ENCODE measurements at regions not wholly inside any gene's neighbourhood (a gene's known extent, or its start where the extent isn't known, plus 50 kb on each side); places are given as distances from the start of the nearest gene placed in this dataset.

- Histone ChIP-seq H3K79me2 (ENCODE audit: control insufficient read depth, insufficient read depth, low read length) (no peaks in the 10 kb centered on the region), H2AFZ (ENCODE audit: low read depth, low read length) (no peak overlapping the region), H3K27ac (ENCODE audit: insufficient read depth, low read depth, low read length) (no peak overlapping the region), H3K9ac (replicated peaks; ENCODE audit: extremely low read depth, insufficient read depth, low read length) (no peak overlapping the region), H3K27me3 (ENCODE audit: control insufficient read depth in 2 of 2, insufficient read depth in 2 of 2, low read length in 2 of 2) (no peaks in the 10 kb centered on the region), H3K9me1 (replicated peaks; ENCODE audit: control insufficient read depth, extremely low read depth, insufficient read depth, low read length) (no peaks in the 10 kb centered on the region), H3K4me3 (replicated peaks in 1 of 3; ENCODE audit: insufficient read depth in 1 of 3, low read depth in 1 of 3, low read length in 3 of 3) (no peak overlapping the region), H3K4me1 (ENCODE audit: control insufficient read depth, extremely low read depth, insufficient read depth, low read length) (peaks cover 9% of the 10 kb centered on the region), H4K20me1 (replicated peaks; ENCODE audit: control insufficient read depth, extremely low read depth, insufficient read depth, low read length) (no peaks in the 10 kb centered on the region), H3K4me2 (ENCODE audit: insufficient read depth, low read length) (no peak overlapping the region), H3K36me3 (ENCODE audit: control insufficient read depth in 2 of 2, extremely low read depth in 1 of 2, insufficient read depth in 2 of 2, low read length in 2 of 2) (no peaks in the 10 kb centered on the region), H3K9me3 (replicated peaks; ENCODE audit: control insufficient read depth, insufficient read depth, low read length) (no peaks in the 10 kb centered on the region)
- DNase-seq (ENCODE audit: low read depth, low spot score), result no peak
- intact Hi-C loops (cut with micrococcal nuclease), result no loop called here
- dilution Hi-C loops (cut with MboI; ENCODE audit: extremely low pct_ligation_motif_present, low sequenced_read_pairs), result no loop called here
- ChIA-PET CTCF (no interaction called here), POLR2A (no interaction called here)
- BruUV-seq (replicated peaks), result no TSS peak
- TF ChIP-seq CTCF (IDR thresholded peaks at IDR 0.05; ENCODE audit: extremely low read depth in 1 of 2, insufficient read depth in 1 of 2, low read depth in 1 of 2, low read length in 2 of 2), result no peak
- no peak for TF ChIP-seq MAX (IDR thresholded peaks at IDR 0.05; ENCODE audit: insufficient read depth, insufficient read length)
- TF ChIP-seq FOS (IDR thresholded peaks at IDR 0.05; ENCODE audit: borderline replicate concordance, insufficient read depth, low read length), result no peak
- no peak for FAIRE-seq
These were observed 328.7 kb downstream of the ARL4A start for GRCh38 chr7:13016036-13016581.

GRCh38 chr7:13016592-13017332 lies 329.3 kb downstream of the ARL4A start:
- DNase-seq (ENCODE audit: low read depth, low spot score), result no peak
- POLR2A ChIA-PET, result no interaction called here
- Histone ChIP-seq H3K27ac (ENCODE audit: insufficient read depth, low read depth, low read length) (no peak overlapping the region), H3K36me3 (ENCODE audit: control insufficient read depth in 2 of 2, extremely low read depth in 1 of 2, insufficient read depth in 2 of 2, low read length in 2 of 2) (no peaks in the 10 kb centered on the region), H3K79me2 (ENCODE audit: control insufficient read depth, insufficient read depth, low read length) (no peaks in the 10 kb centered on the region), H3K9me1 (replicated peaks; ENCODE audit: control insufficient read depth, extremely low read depth, insufficient read depth, low read length) (no peaks in the 10 kb centered on the region), H3K4me1 (ENCODE audit: control insufficient read depth, extremely low read depth, insufficient read depth, low read length) (peaks cover 9% of the 10 kb centered on the region), H3K4me3 (replicated peaks in 1 of 3; ENCODE audit: insufficient read depth in 1 of 3, low read depth in 1 of 3, low read length in 3 of 3) (no peak overlapping the region), H3K4me2 (ENCODE audit: insufficient read depth, low read length) (no peak overlapping the region), H3K9ac (replicated peaks; ENCODE audit: extremely low read depth, insufficient read depth, low read length) (no peak overlapping the region), H3K27me3 (ENCODE audit: control insufficient read depth in 2 of 2, insufficient read depth in 2 of 2, low read length in 2 of 2) (no peaks in the 10 kb centered on the region), H3K9me3 (replicated peaks; ENCODE audit: control insufficient read depth, insufficient read depth, low read length) (no peaks in the 10 kb centered on the region), H4K20me1 (replicated peaks; ENCODE audit: control insufficient read depth, extremely low read depth, insufficient read depth, low read length) (no peaks in the 10 kb centered on the region), H2AFZ (ENCODE audit: low read depth, low read length) (no peak overlapping the region)
- dilution Hi-C loops (cut with MboI; ENCODE audit: extremely low pct_ligation_motif_present, low sequenced_read_pairs) (no loop called here), intact Hi-C loops (cut with micrococcal nuclease) (no loop called here)
- no TSS peak for BruUV-seq (replicated peaks)
- CTCF ChIA-PET, result interaction anchor here (2.1 kb wide), 1 partner anchor 330 kb away, joined by 9 read pairs; the partner anchor contains the start of gene ARL4A
- TF ChIP-seq EZH2 (IDR thresholded peaks at IDR 0.05; ENCODE audit: borderline replicate concordance, low read depth, low read length, severe bottlenecking), result no peak
- no peak for TF ChIP-seq MYC (IDR thresholded peaks at IDR 0.05; ENCODE audit: low read depth, low read length)
- TF ChIP-seq POLR2A (IDR thresholded peaks at IDR 0.05; ENCODE audit: low read depth, low read length), result no peak
- no peak for TF ChIP-seq POLR2AphosphoS5 (IDR thresholded peaks at IDR 0.05; ENCODE audit: insufficient read depth, low read depth, low read length)
- TF ChIP-seq GATA2 (IDR thresholded peaks at IDR 0.05; ENCODE audit: insufficient read depth, insufficient read length, low read depth, low read length), result no peak
- TF ChIP-seq FOS (IDR thresholded peaks at IDR 0.05; ENCODE audit: borderline replicate concordance, insufficient read depth, low read length), result no peak
- no peak for TF ChIP-seq CTCF (IDR thresholded peaks at IDR 0.05; ENCODE audit: extremely low read depth in 1 of 2, insufficient read depth in 1 of 2, low read depth in 1 of 2, low read length in 2 of 2)
- TF ChIP-seq MAX (IDR thresholded peaks at IDR 0.05; ENCODE audit: insufficient read depth, insufficient read length), result no peak
- TF ChIP-seq JUN (IDR thresholded peaks at IDR 0.05; ENCODE audit: borderline replicate concordance, insufficient read depth, insufficient read length, low read depth), result no peak
- FAIRE-seq, result no peak

Data from endothelial cell of umbilical vein (primary cell).